Keratinocyte (primary cell): ENCODE measurements at regions not wholly inside any gene's neighbourhood (a gene's known extent, or its start where the extent isn't known, plus 50 kb on each side); places are given as distances from the start of the nearest gene placed in this dataset.

Source experiments
- DNase-seq: peaks from one replicate; pipeline ENCODE4 v3.0.0-alpha.2; 2011; ENCODE audit warnings: low read depth, missing footprints, low spot score
- FAIRE-seq: peaks from 2 replicates; lab custom pipeline; 2011; peaks lifted over from hg19 to GRCh38; lab: Jason Lieb, UNC
- H2AFZ ChIP-seq: 2 replicates; pipeline ENCODE4 v1.6.0; 2012; ENCODE audit warnings: low read length, control low read depth, inconsistent platforms; ENCODE audit not compliant: control insufficient read depth
- H3K27ac ChIP-seq: 2 replicates; pipeline ENCODE4 v1.5.1; 2011; ENCODE audit warnings: low read length; ENCODE audit not compliant: control insufficient read depth, insufficient read depth
- H3K27me3 ChIP-seq: 3 replicates; pipeline ENCODE4 v1.6.0; 2011; ENCODE audit warnings: low read length; ENCODE audit not compliant: control insufficient read depth, insufficient read depth; ENCODE audit errors: extremely low read depth
- H3K36me3 ChIP-seq, 2 experiments: 2 replicates in 1 of 2; 3 replicates in 1 of 2; pipeline ENCODE4 v1.5.1; 2011; ENCODE audit warnings: low read length in 2 of 2, mild to moderate bottlenecking in 1 of 2; ENCODE audit not compliant: control insufficient read depth in 2 of 2, insufficient read depth in 2 of 2; ENCODE audit errors: extremely low read depth in 1 of 2
- H3K4me1 ChIP-seq: 3 replicates; pipeline ENCODE4 v1.5.1; 2011; ENCODE audit warnings: low read length; ENCODE audit not compliant: control insufficient read depth, insufficient read depth; ENCODE audit errors: extremely low read depth
- H3K4me2 ChIP-seq: 3 replicates; pipeline ENCODE4 v1.6.0; 2011; ENCODE audit warnings: low read depth, low read length; ENCODE audit not compliant: control insufficient read depth, insufficient read depth; ENCODE audit errors: extremely low read depth
- H3K4me3 ChIP-seq, 3 experiments: fragments of 200-600 bp in 1 of 3; sonication (generic) in 1 of 3; 2 replicates in 2 of 3; 3 replicates in 1 of 3; pipeline ENCODE4 v1.5.1; 2011 to 2016; ENCODE audit warnings: low read length in 3 of 3, mild to moderate bottlenecking in 3 of 3, control low read depth in 2 of 3, inconsistent platforms in 1 of 3, low read depth in 1 of 3, mixed read lengths in 1 of 3, mixed run types in 1 of 3, moderate library complexity in 1 of 3; ENCODE audit not compliant: control insufficient read depth in 2 of 3, insufficient read depth in 2 of 3; ENCODE audit errors: extremely low read depth in 1 of 3
- H3K79me2 ChIP-seq: 2 replicates; pipeline ENCODE4 v1.6.0; 2012; ENCODE audit warnings: low read length; ENCODE audit not compliant: control insufficient read depth, insufficient read depth
- H3K9ac ChIP-seq: 3 replicates; pipeline ENCODE4 v1.6.0; 2011; ENCODE audit warnings: low read length; ENCODE audit not compliant: control insufficient read depth, insufficient read depth; ENCODE audit errors: extremely low read depth
- H3K9me1 ChIP-seq: 3 replicates; pipeline ENCODE4 v1.6.0; 2011; ENCODE audit warnings: low read length; ENCODE audit not compliant: control insufficient read depth, insufficient read depth; ENCODE audit errors: extremely low read depth
- H3K9me3 ChIP-seq: 2 replicates; pipeline ENCODE4 v1.5.1; 2012; ENCODE audit warnings: low read depth, low read length; ENCODE audit not compliant: control insufficient read depth
- H4K20me1 ChIP-seq: 3 replicates; pipeline ENCODE4 v1.6.0; 2011; ENCODE audit warnings: low read length; ENCODE audit not compliant: control insufficient read depth, insufficient read depth; ENCODE audit errors: extremely low read depth
- CTCF ChIP-seq, 3 experiments: IDR thresholded peaks in 1 of 3; conservative IDR thresholded peaks in 1 of 3; optimal IDR thresholded peaks in 1 of 3; 2 replicates in 2 of 3; 3 replicates in 1 of 3; pipeline versions ENCODE3 to v1.5.1; 2011; ENCODE audit warnings: low read length in 3 of 3, mild to moderate bottlenecking in 3 of 3, moderate library complexity in 2 of 3, control low read depth in 1 of 3, inconsistent platforms in 1 of 3; ENCODE audit not compliant: insufficient read depth in 2 of 3; ENCODE audit errors: extremely low read depth in 1 of 3
- EZH2 ChIP-seq: IDR thresholded peaks from one replicate; pipeline ENCODE4 v1.6.1; 2012; ENCODE audit warnings: inconsistent platforms, mild to moderate bottlenecking, low read length, moderate library complexity
- dilution Hi-C: fragments of 300-500 bp; cut with MboI; formaldehyde crosslinking; loops from one replicate; pipeline ENCODE4 v1.7.0; 2020; ENCODE audit warnings: low sequenced_read_pairs; ENCODE audit not compliant: extremely low pct_ligation_motif_present

GRCh38 chr15:26231096-26231495 is 368.0 kb upstream of the ATP10A start:
- Histone ChIP-seq H3K4me1 (no peaks in the 10 kb centered on the region), H3K27ac (no peak overlapping the region), H3K4me2 (no peak overlapping the region), H3K9me1 (no peaks in the 10 kb centered on the region), H3K36me3 (no peaks in the 10 kb centered on the region), H2AFZ (no peak overlapping the region), H3K79me2 (no peaks in the 10 kb centered on the region), H3K9me3 (peaks cover 2% of the 10 kb centered on the region), H4K20me1 (no peaks in the 10 kb centered on the region), H3K27me3 (no peaks in the 10 kb centered on the region), H3K4me3 (no peak overlapping the region), H3K9ac (no peak overlapping the region)
- TF ChIP-seq EZH2 = no peak
- no peak for TF ChIP-seq CTCF (optimal IDR thresholded peaks at IDR 0.05 in 1 of 3, IDR thresholded peaks at IDR 0.05 in 1 of 3, conservative IDR thresholded peaks at IDR 0.05 in 1 of 3; ENCODE audit: extremely low read depth in 1 of 3, insufficient read depth in 2 of 3, low read length in 3 of 3)
- FAIRE-seq (no peak), DNase-seq (no peak)
- dilution Hi-C loops = no loop called here

GRCh38 chr15:26224266-26224665 is 361.1 kb upstream of the ATP10A start:
- no peak overlapping the region for H3K4me2 ChIP-seq
- no peak for FAIRE-seq
- H3K27me3 ChIP-seq = no peaks in the 10 kb centered on the region
- dilution Hi-C loops = no loop called here
- no peak overlapping the region for H3K4me3 ChIP-seq
- no peaks in the 10 kb centered on the region for H3K79me2 ChIP-seq
- H4K20me1 ChIP-seq = no peaks in the 10 kb centered on the region
- H2AFZ ChIP-seq = no peak overlapping the region
- peaks cover 4% of the 10 kb centered on the region for H3K9me3 ChIP-seq
- H3K9ac ChIP-seq = no peak overlapping the region
- no peaks in the 10 kb centered on the region for H3K36me3 ChIP-seq
- no peaks in the 10 kb centered on the region for H3K4me1 ChIP-seq
- TF ChIP-seq EZH2 (no peak), CTCF (optimal IDR thresholded peaks at IDR 0.05 in 1 of 3, IDR thresholded peaks at IDR 0.05 in 1 of 3, conservative IDR thresholded peaks at IDR 0.05 in 1 of 3; ENCODE audit: extremely low read depth in 1 of 3, insufficient read depth in 2 of 3, low read length in 3 of 3) (no peak)
- no peak for DNase-seq
- H3K9me1 ChIP-seq = no peaks in the 10 kb centered on the region
- no peak overlapping the region for H3K27ac ChIP-seq
